Bone marrow (tissue), 2 donors: ENCODE measurements at regions not wholly inside any gene's neighbourhood (a gene's known extent, or its start where the extent isn't known, plus 50 kb on each side); places are given as distances from the start of the nearest gene placed in this dataset.

Experiments used
- DNase-seq, 2 donors: peaks; one replicate each; lab custom pipeline; 2025; lab: John Stamatoyannopoulos, UW

DNA sequence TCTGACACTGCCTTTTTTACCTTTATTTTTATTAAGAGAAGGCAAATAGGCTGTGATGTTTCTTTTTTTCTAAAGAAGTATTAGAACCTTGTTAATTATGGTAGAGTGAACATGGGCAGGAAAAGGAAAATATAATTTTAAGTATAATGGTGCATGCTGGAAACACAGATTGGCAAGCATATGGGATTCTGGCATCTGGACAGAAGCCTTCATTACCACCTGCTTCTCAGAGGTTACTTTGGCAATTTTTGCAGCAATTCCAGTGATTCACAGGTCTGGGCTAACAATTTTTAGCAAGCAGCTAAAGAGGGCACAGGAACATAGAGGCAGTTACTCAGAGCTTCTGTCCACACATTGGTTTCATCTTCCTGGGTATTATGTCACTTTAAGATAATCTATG, 258.3 kb downstream of the DIPK2A start:
- DNase-seq: no peak

DNA sequence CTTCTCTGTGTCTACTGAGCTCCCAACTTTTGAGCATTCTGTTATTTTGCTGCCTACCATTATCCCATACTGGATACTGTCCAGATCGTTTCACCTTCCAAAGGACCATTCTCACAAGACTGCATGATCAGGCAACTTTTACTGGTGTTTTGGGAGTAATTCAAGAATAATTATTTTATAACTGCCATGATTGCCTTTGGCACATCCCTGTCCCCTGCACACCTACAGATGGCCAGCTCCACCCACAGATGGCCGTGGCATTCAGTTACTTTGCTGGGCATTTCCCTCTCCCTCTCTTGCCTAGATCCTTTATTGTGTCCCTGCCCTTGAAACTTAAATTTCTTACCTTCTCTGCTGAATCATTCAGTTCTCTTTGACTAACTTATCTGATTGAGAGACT, 263.9 kb downstream of the DIPK2A start:
- no peak for DNase-seq

DNA sequence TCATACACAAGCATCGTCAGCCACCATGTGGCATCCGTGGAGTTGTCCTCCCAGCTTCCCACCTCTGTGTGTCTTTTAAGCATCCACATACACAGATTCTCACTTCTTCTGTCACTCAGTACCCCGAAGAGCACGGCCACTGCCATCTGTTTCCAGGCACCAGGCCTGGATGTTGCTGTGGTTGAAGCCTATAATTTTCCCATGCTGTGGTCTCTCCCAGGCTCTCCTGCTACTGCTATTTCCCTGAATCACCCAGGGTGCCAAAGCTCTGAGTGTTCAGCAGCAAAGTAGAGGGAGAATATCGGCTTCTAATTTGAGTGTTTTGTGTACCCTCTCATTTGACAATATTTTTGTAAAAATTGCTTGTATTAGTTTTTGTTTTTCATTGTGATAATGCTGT, 265.7 kb downstream of the DIPK2A start:
- DNase-seq: no peak

DNA sequence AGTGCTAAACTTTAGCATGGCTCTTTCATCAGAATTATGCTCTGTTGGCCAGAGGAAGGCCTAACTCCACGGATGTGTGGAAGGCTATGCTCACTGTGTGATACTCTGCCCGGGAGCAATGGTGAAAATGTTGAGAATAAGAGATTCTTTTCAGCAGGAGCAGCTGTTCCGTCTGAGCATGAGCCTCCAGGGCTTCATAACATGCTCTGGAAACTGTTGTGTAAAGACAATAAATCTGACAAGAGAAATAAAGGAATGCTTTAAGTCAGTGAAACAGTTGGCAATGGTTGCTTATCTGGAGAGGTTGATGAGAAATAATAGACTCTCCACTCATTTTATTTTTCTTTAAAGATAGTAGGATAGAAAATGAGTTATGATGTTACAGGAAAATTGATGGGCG, 269.8 kb downstream of the DIPK2A start:
- no peak for DNase-seq

DNA sequence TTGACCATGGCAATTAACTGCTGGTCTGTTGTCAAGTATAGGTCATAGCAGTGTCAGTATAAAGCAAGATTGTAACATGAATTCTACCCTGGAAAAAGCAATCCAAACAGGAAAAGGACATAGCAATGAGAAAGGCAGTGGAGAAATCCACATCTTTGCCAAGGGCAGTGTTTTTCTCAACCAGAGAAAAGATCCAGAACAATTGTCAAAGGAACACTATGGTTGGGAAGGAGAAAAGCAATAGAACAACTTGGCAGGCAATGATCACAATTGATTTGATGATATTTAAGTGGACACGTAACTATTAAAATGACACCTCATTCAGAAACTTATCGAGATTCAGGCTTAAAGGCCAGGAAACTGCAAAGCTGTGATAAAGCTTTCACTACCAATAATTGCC, 271.1 kb downstream of the DIPK2A start:
- DNase-seq: no peak

DNA sequence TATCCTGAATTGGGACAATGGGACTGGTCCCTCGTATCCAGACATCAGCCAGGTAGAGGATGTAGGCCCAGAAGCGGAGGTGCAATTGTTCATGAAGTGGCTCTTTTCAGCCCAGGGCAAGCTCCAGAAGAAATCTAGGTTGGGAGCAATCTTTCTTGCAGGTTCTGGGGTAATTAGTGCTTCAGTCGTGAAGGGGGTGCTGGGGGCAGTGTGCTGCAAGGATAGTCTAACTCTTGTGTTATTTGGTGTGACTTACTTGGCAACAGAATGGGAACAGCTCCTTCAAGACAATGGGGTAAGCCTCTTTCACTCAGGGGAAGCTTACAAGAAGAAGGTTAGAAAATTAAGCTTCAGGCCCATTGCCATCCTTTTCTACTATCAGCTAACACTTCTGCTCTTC, 273.0 kb downstream of the DIPK2A start:
- DNase-seq: no peak

DNA sequence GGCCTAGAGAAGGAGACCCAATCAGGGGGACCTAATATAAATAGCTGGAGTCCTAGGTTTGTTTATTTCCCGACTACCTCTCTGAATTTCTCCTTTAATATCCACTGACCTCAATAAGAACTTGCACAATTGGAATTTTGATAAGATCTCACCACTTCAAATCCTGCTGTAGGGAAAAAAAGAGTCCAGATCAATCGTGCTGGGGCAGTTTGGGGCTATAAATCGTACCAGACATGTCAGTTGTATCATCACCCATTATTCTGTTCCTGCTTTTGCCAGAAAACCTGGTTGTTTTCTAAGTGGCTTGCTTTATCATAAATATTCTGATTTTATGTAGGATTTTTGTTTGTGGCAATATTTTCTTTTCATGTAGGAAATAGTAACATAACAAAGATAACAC, 281.3 kb downstream of the DIPK2A start:
- no peak for DNase-seq

DNA sequence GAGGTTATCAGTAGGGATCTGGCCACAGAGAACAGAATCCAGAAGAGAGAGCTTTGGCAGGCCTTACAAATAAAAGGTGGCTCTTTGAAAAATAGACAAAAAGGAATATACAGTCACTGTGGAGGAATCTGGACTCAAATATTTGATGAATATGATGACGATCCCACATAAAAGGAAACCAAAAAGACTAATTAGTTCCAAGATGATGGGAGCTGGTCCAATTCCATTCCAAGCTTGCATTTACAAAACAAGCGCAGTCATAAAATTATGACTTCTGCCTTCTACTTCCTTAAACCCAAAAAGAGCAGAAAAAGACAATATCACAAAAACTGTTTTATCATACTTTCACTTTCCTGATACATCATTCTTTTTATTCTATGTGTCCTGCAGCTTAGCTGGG, 285.8 kb downstream of the DIPK2A start:
- DNase-seq: no peak

DNA sequence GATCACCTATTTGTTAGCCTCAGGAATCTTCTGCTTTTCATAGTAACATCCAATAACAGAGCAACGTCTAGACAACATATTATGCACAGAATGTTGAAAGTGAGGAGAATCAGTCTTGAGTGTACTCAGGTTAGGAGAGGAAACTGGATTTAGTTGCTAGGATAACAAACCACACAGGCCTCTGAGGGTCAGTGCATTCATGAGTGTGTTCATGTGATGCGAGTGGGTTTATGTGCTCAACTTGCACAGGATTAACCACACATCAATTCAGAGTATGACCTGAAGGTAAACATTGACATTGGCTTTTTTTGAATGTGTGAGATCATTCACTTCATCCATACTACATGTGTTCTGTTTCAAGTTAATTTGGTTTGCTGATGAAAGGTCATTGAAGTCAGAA, 287.6 kb downstream of the DIPK2A start:
- no peak for DNase-seq

DNA sequence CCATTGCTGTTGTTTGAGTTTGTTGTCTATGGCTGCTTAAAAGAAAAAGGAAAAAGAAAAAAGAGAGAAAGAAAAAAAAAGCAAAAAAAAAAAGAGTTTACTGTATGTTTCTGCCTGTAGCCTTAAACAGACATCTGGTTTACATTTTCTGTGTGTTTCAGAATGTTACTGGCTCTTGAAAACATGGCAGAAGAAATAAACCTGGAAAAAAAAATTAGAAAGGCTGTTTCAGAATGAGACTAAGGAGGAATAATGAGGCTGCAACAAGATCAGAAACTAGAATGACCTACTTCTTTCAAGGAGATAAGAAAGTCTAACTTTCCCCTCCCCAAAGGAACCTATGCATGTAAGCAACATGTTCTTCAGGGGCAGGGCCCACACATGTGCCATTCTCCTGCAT, 292.1 kb downstream of the DIPK2A start:
- no peak for DNase-seq

DNA sequence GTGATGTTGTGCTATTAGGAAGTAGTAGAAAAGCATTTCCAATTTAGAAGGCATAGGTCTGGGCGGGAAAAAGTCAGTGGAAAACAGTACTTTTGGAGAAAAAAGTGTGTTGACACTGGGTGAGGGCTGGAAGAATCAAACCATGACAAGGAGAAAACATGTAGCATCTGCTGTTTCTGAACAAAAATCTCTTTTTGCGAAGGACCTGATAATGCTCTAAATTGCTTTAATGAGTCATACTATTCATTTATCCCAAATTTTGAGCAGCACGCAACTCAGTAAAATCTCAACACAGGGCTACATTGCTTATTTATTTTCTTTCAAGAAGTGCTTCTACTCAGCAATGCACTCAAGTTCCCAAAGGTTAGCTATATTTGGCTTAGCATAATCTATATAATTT, 292.7 kb downstream of the DIPK2A start:
- DNase-seq: no peak

DNA sequence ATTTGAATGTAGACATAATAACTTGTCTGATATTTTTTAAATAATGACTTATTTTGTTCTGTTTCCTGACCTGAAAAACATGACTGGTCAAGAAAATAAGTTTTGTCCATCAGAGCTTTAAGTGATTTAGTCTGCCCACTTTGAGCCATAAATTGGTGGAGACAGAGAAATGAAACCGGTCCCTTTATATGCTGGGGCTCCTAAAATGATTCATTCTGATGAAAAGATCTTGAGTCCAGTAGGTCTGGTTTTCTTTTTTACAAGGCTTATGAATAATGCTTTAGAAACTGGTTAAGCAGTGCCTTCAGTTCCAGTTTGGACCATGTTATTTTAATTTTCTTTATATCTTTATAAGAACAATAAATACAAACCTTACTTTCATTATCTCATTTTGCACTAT, 293.2 kb downstream of the DIPK2A start:
- no peak for DNase-seq

DNA sequence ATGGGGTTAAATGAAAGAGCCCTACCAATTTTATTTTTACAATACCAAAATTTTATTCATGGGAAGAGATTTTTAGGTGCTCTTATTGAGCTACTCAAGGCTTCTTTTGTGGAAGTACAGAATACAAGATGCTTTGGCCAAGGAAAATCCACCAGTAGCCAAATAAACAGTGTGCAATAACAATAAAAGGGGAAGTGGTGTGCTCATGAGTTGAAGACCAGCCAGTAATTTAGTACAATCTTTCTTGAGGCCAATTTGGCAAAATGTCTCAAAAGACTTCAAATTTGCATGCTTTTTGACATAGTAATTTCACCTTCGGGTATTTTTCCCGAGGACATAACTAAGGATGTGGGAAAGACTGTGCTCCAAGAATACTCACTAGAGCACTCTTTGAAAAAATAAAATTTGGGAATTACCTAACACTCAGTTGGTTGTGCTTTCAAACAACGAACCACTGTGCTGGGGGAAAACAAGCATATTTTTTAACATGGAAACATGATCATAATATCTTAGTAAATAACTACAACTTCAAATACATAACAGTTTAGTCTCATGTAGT, 294.0 kb downstream of the DIPK2A start:
- DNase-seq: no peak

DNA sequence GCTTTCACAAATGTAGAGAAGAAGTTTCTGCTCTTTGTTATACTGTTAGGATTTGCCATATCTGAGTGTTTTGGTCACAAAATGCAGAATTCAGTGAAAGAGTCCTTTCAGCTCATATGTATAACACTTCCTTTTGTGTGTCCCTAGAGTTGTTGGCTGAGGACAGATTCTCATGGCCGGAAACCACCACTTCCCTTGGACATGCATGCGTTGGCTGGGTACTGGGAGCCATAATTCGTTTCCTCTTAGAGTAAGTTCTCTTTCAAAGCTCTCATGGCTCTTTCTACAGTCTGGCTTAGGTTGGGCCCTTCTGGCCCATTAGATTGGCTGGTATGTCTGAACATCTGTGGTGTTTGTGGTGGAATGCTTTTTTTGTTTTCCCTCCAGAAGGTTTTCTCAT, 298.5 kb downstream of the DIPK2A start:
- DNase-seq: no peak

DNA sequence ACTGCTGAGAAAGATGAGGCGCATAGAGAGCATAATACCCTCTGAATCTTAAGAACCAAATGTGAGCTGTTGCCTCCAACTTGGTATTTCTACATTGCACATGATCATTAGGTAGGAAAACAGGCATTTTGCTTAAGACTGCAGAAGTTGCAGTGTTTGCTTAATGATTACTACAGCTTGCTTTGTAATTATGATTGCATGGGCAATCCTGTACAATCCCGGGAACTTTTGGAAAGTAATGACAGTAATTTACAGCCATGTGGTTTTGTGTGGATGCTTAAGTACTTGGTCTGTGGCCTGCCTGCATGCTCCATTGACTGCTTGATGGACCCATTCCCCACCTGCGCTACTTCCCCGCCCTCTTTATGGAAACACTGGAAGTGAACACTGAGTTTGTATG, 301.1 kb downstream of the DIPK2A start:
- DNase-seq: no peak

DNA sequence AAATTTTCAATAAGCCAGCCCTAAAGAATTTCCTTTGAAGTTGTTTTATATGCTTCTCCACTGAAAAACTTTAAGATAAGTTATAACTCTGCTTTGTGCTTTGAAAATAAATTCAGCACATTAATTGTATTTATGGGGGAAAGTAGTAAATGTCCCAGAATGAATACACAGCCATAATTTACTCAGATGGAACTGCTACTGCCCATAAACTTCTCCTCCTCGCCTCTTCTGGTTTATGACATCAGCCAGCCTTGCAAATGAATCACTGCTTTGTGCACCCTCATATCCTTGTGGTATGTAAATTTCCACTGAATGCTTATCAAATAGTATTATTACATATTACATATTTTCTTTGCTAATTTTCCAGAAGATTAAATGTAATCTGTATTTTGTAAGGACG, 302.0 kb downstream of the DIPK2A start:
- no peak for DNase-seq

DNA sequence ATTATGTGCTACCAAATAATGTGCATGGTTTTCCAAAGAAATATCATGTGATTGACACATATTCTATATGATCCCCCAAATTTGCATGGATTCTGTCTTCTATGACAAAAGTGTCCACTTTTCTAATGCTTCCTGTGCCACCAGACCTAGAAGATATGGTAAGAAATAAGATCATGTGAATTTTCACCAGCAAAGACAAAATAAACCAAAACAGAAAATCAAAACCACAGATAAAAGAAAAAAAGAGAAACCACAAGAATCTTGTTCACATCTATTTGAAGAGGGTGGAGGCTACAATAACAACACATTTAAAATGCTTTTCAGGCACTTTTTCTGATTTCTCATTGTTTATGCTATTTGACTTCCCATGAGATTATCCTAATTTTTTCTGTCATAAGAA, 303.4 kb downstream of the DIPK2A start:
- no peak for DNase-seq

DNA sequence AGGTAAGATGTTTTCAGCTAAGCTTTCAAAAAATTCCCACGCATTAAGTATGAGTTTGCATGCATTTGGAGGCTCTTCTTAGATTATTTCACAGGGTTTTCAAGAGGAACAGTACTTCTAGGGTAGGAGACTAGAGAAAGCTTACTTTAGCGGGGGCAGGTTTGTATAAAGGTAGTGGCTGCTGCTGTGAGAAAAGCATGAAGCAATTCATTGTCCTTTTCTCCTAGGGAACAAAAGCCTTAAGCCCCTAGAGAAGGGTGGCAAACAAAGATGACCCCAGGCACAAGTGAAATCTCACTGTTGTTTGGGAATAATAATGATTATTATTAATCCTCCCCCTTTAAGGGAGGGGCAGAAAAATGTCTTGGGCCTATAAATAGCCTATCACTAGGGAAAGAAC, 310.7 kb downstream of the DIPK2A start:
- DNase-seq: no peak

DNA sequence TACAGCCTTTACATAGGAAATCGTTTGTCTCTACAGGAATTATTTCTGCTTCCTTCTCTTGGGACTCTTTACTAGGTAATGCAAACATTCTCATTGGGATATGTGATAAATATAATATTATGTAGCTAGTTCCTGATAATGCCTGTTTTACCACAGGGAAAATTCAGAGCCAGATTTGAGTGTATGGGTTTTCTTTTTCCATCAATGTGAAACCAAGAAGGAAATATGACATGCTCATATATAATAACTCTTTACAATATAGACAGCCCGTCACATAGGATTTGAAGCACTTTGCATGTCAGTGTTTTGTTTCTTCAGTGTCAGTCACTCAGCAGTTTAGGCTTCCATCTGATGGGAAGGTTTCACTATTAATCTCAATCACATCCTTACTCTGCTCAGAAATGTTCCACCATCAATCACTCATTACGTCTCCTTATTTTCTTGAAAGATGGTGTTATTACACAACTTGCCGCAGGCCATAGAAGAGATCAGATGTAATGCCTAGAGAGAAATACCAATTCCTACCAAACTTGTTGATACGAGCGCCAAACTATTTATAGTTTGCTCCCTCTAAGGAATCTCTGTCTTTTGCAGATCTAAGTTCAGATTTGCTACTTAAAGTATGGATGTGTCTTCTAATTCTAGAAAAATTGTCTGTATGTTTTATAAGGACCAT, 314.8 kb downstream of the DIPK2A start:
- no peak for DNase-seq

DNA sequence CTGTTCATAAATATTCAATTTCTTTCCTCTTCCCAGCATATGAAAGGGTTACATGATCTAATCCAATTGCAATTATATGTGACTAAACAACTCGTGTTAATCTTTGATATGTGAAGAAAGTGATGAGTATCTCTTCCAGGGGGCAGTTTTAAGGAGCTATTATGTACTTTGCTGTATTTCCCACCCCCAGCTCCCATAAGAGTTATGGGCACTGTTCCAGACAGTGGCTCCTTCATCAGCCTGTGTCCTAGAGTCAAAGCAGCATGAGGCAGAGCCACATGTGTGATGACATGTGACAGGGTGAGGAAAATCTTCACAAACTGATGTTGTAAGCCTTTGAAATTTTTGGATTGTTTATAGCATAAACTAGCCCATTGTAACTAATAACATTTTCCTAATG, 315.4 kb downstream of the DIPK2A start:
- DNase-seq: no peak

DNA sequence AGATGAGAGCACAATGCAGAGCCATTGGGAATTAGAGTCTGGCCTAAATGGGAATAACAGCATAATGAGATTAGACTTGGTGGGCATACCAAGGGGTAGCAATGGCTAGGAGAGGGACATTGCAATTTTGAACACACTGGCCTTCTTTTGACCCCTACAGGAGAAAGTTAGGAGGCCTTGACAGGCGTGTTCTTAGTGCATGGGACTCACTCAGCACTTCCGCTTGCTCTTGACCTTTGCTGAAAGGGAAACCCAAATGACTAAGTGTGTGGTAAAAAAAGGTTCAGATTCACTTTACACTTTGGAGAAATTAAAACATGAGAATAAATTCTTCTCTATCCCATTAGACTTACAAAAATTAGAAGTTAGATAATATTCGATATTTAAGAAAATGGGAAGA, 317.4 kb downstream of the DIPK2A start:
- DNase-seq: no peak

DNA sequence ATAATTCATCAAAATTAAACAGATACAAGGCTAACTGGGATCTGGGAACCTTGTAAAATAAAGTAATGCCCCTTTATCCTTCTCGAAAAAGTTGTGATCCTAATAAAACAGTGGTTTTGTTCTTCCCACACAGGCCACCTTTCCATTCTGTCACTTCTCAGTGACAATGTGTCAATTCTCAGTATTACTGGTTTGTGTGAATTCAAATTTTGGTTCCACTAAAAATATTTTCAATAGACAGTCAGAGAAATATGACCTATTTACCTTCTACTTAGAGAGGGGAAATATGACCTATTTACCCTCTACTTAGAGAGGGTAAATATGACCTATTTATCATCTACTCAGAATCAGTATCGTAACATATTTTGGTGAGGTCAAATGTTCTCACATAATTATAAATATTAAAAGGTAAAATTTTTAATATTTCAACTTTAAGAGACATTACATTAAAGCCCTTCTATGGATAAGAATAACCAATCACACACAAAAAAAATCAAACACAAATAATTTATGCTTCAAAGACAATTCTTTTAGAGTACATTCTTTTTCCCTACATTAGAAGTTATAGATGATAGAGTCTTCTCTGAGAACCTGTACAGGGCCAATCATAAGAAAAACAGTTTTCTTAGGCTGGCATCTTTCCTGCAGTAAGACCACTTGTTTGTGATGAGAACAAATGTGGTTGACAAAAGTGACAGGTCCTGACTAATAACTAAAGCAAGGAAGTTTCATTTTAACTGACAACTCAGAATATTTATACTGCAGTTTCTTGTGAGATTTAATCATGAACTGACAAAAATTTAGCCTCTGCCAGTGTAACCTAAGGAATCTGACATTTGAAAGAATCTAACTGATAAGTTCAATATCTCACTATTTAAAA, 323.3 kb downstream of the DIPK2A start:
- no peak for DNase-seq

DNA sequence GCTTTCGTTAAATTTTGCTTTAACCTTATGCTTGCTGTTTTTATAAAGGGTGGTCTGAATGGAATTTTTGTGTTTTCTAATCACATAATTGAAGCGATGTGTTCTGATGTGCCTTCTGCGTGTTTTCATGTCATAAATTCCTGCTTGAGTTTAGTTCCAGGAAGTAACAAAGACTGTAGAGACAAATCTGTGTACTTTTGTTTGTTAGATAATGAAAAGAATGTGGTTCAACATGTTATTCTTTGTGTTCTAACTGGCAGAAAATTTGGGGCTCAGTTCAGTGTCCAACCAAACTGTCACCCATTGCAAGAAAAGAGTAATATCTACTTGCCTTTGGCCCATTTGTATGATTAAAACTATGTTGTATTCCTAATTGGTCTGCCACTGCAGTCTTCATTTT, 324.0 kb downstream of the DIPK2A start:
- no peak for DNase-seq
